Neural cell (in vitro differentiated cells): ENCODE measurements at regions not wholly inside any gene's neighbourhood (a gene's known extent, or its start where the extent isn't known, plus 50 kb on each side); places are given as distances from the start of the nearest gene placed in this dataset.

ENCODE experiments used
- H2AFZ ChIP-seq: fragments of 200-600, 300-800 bp; sonication (generic), shearing (Covaris generic); 2 replicates; pipeline ENCODE4 v1.6.0; 2014; ENCODE audit warnings: low read depth, mild to moderate bottlenecking, antibody characterized with exemption, low read length, moderate library complexity
- H3F3A ChIP-seq: fragments of 200-600 bp; shearing (Covaris generic); 2 replicates; pipeline ENCODE4 v1.6.1; 2016; ENCODE audit warnings: mild to moderate bottlenecking, moderate library complexity, mixed read lengths, antibody characterized with exemption, low read length; ENCODE audit not compliant: insufficient read depth, poor library complexity, severe bottlenecking
- H3K27ac ChIP-seq: fragments of 200-600, 300-800 bp; sonication (generic), shearing (Covaris generic); 2 replicates; pipeline ENCODE4 v1.5.1; 2014; ENCODE audit warnings: mild to moderate bottlenecking, low read length, moderate library complexity
- H3K27me3 ChIP-seq: fragments of 300-800, 200-600 bp; sonication (generic), shearing (Covaris generic); 2 replicates; pipeline ENCODE4 v1.6.0; 2014; ENCODE audit warnings: mild to moderate bottlenecking, low read depth, low read length, moderate library complexity; ENCODE audit not compliant: insufficient read depth
- H3K36me3 ChIP-seq: fragments of 300-800, 200-600 bp; sonication (generic), shearing (Covaris generic); 2 replicates; pipeline ENCODE4 v1.5.1; 2014; ENCODE audit warnings: mild to moderate bottlenecking, antibody characterized with exemption, low read length, moderate library complexity; ENCODE audit not compliant: insufficient read depth
- H3K4me2 ChIP-seq: fragments of 300-800, 200-600 bp; sonication (generic), shearing (Covaris generic); 2 replicates; pipeline ENCODE4 v1.6.0; 2014; ENCODE audit warnings: mild to moderate bottlenecking, low read length
- H3K4me3 ChIP-seq: fragments of 300-800, 200-600 bp; sonication (generic), shearing (Covaris generic); 2 replicates; pipeline ENCODE4 v1.5.1; 2014; ENCODE audit warnings: mild to moderate bottlenecking, low read length, moderate library complexity
- H3K79me2 ChIP-seq: fragments of 200-600 bp; shearing (Covaris generic); replicated peaks from 2 replicates; pipeline ENCODE4 v1.6.0; 2014; ENCODE audit warnings: mild to moderate bottlenecking, low read length, moderate library complexity; ENCODE audit not compliant: insufficient read depth
- H3K9ac ChIP-seq: fragments of 300-800, 200-600 bp; sonication (generic), shearing (Covaris generic); 2 replicates; pipeline ENCODE4 v1.6.1; 2016; ENCODE audit warnings: mild to moderate bottlenecking, low read length, mixed read lengths
- H3K9me2 ChIP-seq: fragments of 200-600 bp; shearing (Covaris generic); 2 replicates; pipeline ENCODE4 v1.6.1; 2016; ENCODE audit warnings: mild to moderate bottlenecking, low read length, mixed read lengths; ENCODE audit not compliant: insufficient read depth
- H3K9me3 ChIP-seq: fragments of 200-600, 300-800 bp; sonication (generic), shearing (Covaris generic); 2 replicates; pipeline ENCODE4 v1.6.1; 2016; ENCODE audit warnings: mild to moderate bottlenecking, mixed run types, low read length, moderate library complexity, mixed read lengths
- H4K20me1 ChIP-seq: fragments of 200-600 bp; shearing (Covaris generic); 2 replicates; pipeline ENCODE4 v1.6.1; 2016; ENCODE audit warnings: mild to moderate bottlenecking, mixed run types; ENCODE audit not compliant: insufficient read depth
- EP300 ChIP-seq: fragments of 450-650 bp; conservative IDR thresholded peaks from 2 replicates; pipeline ENCODE4 v1.6.1; 2014; ENCODE audit warnings: antibody characterized with exemption, mild to moderate bottlenecking, moderate library complexity; ENCODE audit not compliant: poor library complexity, severe bottlenecking
- EZH2 ChIP-seq: fragments of 200-600, 300-800 bp; shearing (Covaris generic), sonication (generic); IDR thresholded peaks from 2 replicates; pipeline ENCODE4 v1.6.1; 2014; ENCODE audit warnings: antibody characterized with exemption, low read length, borderline replicate concordance, mild to moderate bottlenecking; ENCODE audit not compliant: insufficient read depth, poor library complexity, severe bottlenecking
- MXI1 ChIP-seq: fragments of 450-650 bp; conservative IDR thresholded peaks from 2 replicates; pipeline ENCODE4 v1.6.1; 2014; ENCODE audit warnings: antibody characterized with exemption, mild to moderate bottlenecking; ENCODE audit not compliant: poor library complexity, severe bottlenecking
- POLR2AphosphoS5 ChIP-seq: IDR thresholded peaks from 2 replicates; pipeline ENCODE4 v1.6.1; 2012
- RAD21 ChIP-seq: fragments of 450-650 bp; conservative IDR thresholded peaks from 2 replicates; pipeline ENCODE4 v1.6.1; 2014; ENCODE audit warnings: antibody characterized with exemption, mild to moderate bottlenecking, moderate library complexity
- REST ChIP-seq: IDR thresholded peaks from 2 replicates; pipeline ENCODE4 v1.6.1; 2012; ENCODE audit warnings: borderline replicate concordance
- SMC3 ChIP-seq: fragments of 450-650 bp; conservative IDR thresholded peaks from 2 replicates; pipeline ENCODE4 v1.6.1; 2014; ENCODE audit warnings: antibody characterized with exemption, mild to moderate bottlenecking, moderate library complexity; ENCODE audit not compliant: poor library complexity
- TAF1 ChIP-seq: IDR thresholded peaks from 2 replicates; pipeline ENCODE4 v1.6.1; 2012; ENCODE audit warnings: low read depth
- TF ChIP-seq, protein P1 (sequence below): fragments of 450-650 bp; IDR thresholded peaks from 2 replicates; pipeline ENCODE4 v1.5.1; 2014; ENCODE audit warnings: antibody characterized with exemption, mild to moderate bottlenecking, moderate library complexity; ENCODE audit not compliant: poor library complexity, severe bottlenecking

DNA sequence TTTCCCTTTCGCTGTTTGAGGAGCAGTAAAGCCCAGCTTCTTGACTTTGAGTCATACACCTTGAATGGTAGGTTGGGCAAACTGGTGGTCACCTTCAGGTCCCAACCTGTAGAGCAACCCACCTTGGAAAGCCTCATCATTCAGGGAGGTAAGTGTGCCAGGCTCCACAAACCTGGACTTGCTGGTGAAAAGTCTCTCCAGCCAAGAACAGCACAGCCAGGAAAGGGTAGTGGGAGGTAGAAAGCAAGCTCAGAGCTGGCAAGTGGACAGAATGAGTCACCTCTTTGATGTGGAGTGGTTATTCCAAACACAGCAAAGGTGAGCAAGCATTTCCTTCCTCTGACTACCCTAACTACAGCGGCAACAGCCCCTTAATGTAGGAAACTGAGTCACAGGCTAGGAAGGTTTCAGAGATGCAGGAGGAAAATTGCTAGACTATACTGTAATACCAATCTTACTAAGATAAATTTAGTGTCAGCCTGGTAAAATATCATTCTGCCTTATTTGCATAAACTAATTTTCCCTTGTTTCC lies 117.5 kb upstream of the MTAP start:
- H3K9ac ChIP-seq, result no peak overlapping the region
- H3K27ac ChIP-seq, result no peak overlapping the region

GRCh38 chr9:21685502-21685901 lies 116.9 kb upstream of the MTAP start:
- no peaks in the 10 kb centered on the region for H3K9me2 ChIP-seq
- no peaks in the 10 kb centered on the region for H3K9me3 ChIP-seq
- H3K9ac ChIP-seq, result no peak overlapping the region
- H2AFZ ChIP-seq, result no peak overlapping the region
- H3K4me3 ChIP-seq, result no peak overlapping the region
- H3K79me2 ChIP-seq, result no peaks in the 10 kb centered on the region
- H3K36me3 ChIP-seq, result no peaks in the 10 kb centered on the region
- TF ChIP-seq, protein P1, sequence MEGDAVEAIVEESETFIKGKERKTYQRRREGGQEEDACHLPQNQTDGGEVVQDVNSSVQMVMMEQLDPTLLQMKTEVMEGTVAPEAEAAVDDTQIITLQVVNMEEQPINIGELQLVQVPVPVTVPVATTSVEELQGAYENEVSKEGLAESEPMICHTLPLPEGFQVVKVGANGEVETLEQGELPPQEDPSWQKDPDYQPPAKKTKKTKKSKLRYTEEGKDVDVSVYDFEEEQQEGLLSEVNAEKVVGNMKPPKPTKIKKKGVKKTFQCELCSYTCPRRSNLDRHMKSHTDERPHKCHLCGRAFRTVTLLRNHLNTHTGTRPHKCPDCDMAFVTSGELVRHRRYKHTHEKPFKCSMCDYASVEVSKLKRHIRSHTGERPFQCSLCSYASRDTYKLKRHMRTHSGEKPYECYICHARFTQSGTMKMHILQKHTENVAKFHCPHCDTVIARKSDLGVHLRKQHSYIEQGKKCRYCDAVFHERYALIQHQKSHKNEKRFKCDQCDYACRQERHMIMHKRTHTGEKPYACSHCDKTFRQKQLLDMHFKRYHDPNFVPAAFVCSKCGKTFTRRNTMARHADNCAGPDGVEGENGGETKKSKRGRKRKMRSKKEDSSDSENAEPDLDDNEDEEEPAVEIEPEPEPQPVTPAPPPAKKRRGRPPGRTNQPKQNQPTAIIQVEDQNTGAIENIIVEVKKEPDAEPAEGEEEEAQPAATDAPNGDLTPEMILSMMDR, result no peak
- no peak for TF ChIP-seq REST
- TF ChIP-seq TAF1, result no peak
- TF ChIP-seq EP300, result no peak
- TF ChIP-seq RAD21, result no peak
- no peak overlapping the region for H3K27ac ChIP-seq
- no peak overlapping the region for H3K4me2 ChIP-seq
- H4K20me1 ChIP-seq, result no peaks in the 10 kb centered on the region
- H3F3A ChIP-seq, result no peaks in the 10 kb centered on the region
- no peaks in the 10 kb centered on the region for H3K27me3 ChIP-seq

More for the DNA sequence above, 117.5 kb upstream of the MTAP start:
- no peaks in the 10 kb centered on the region for H3K36me3 ChIP-seq
- H3K27me3 ChIP-seq, result no peaks in the 10 kb centered on the region
- no peaks in the 10 kb centered on the region for H3K79me2 ChIP-seq
- no peak overlapping the region for H3K4me3 ChIP-seq
- H3K9me3 ChIP-seq, result no peaks in the 10 kb centered on the region
- H2AFZ ChIP-seq, result no peak overlapping the region
- H3K4me2 ChIP-seq, result no peak overlapping the region
- no peaks in the 10 kb centered on the region for H4K20me1 ChIP-seq
- TF ChIP-seq EP300 (no peak), SMC3 (no peak), EZH2 (no peak), REST (no peak), RAD21 (no peak), MXI1 (no peak), POLR2AphosphoS5 (no peak), TAF1 (no peak)
- TF ChIP-seq, protein P1, result no peak
- no peaks in the 10 kb centered on the region for H3F3A ChIP-seq
- H3K9me2 ChIP-seq, result no peaks in the 10 kb centered on the region
